AG04450 (cell line): ENCODE measurements at regions not wholly inside any gene's neighbourhood (a gene's known extent, or its start where the extent isn't known, plus 50 kb on each side); places are given as distances from the start of the nearest gene placed in this dataset.

ENCODE experiments used
- CTCF ChIA-PET: fragments of 300-600, 350-600 bp; formaldehyde crosslinking; extraction: SDS; loops from one replicate; lab custom pipeline; 2022; ENCODE audit warnings: antibody characterized with exemption, inconsistent platforms; lab: Charles Lee
- POLR2A ChIA-PET: fragments of 350-600 bp; formaldehyde crosslinking; extraction: SDS; loops from one replicate; lab custom pipeline; 2021; ENCODE audit warnings: antibody characterized with exemption, inconsistent platforms; lab: Yijun Ruan, JAX
- DNase-seq: peaks from one replicate; pipeline ENCODE4 v3.0.0-alpha.2; 2011; ENCODE audit warnings: low read depth, low spot score
- H3K27ac ChIP-seq: one replicate; pipeline ENCODE4 v1.5.1; 2012; ENCODE audit warnings: low read depth, low read length, control low read depth
- H3K27me3 ChIP-seq: one replicate; pipeline ENCODE4 v1.6.0; 2012; ENCODE audit warnings: low read length; ENCODE audit not compliant: control insufficient read depth, insufficient read depth
- H3K4me3 ChIP-seq: 2 replicates; pipeline ENCODE4 v1.5.1; 2011; ENCODE audit warnings: mild to moderate bottlenecking, low read depth, low read length, control low read depth
- H3K9me3 ChIP-seq: 2 replicates; pipeline ENCODE4 v1.5.1; 2012; ENCODE audit warnings: low read length; ENCODE audit not compliant: control insufficient read depth, insufficient read depth
- CTCF ChIP-seq: IDR thresholded peaks from 2 replicates; pipeline ENCODE4 v1.5.1; 2011; ENCODE audit warnings: low read depth, low read length, control low read depth, inconsistent platforms

DNA sequence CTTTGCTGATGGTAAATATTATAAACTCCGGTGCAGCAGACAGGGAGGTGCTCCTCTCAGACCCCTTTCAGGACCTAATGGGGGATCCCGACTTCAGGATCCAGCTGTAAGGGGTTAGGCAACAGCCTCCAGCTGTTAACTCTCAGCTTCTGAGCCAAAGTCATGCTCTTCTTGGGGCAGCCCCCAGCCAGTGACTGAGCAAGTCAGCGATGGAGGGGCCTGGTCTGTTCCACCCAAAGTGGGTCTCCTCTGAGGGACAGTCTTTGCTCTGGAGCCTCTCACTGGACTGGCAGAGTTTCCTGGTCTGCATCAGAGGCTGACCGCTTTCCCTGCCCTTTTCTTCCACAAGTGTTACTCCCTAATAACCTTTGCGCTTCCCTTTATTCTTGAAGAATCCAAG lies 184.2 kb upstream of the DIO3 start:
- Histone ChIP-seq H3K4me3 (no peak overlapping the region), H3K9me3 (peaks cover 5% of the 10 kb centered on the region; the same call in 1 of the 2 replicates), H3K27me3 (peaks cover 3% of the 10 kb centered on the region), H3K27ac (no peak overlapping the region)
- no peak for DNase-seq
- ChIA-PET POLR2A (no interaction called here), CTCF (interaction anchor here (0.6 kb wide), 1 partner anchor 39 kb away, joined by 4 read pairs; no protein-coding TSS in a partner anchor)
- no peak for TF ChIP-seq CTCF

DNA sequence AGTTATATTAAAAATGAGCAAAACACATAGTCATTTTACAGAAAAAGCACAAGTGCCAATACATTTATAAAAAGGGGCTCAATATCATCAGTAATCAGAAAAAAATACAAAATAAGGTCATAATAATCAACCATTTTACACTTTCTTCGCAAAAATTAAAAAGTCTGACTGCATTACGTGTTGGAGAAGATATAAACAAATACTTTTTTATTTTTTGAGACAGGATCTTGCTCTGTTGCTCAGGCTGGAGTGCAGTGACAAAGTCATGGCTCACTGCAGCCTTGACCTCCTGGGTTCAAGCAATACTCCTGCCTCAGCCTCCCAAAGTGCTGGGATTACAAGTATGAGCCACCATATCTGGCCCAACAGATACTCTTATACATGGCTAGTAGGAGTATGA lies 181.5 kb upstream of the DIO3 start:
- H3K4me3 ChIP-seq = no peak overlapping the region
- DNase-seq = no peak
- ChIA-PET CTCF (no interaction called here), POLR2A (no interaction called here)
- H3K27ac ChIP-seq = no peak overlapping the region
- no peaks in the 10 kb centered on the region for H3K9me3 ChIP-seq
- no peak for TF ChIP-seq CTCF
- peaks cover 3% of the 10 kb centered on the region for H3K27me3 ChIP-seq

- DNase-seq = no peak
- ChIA-PET POLR2A (no interaction called here), CTCF (no interaction called here)
- no peak for TF ChIP-seq CTCF
- peaks cover 3% of the 10 kb centered on the region for H3K27me3 ChIP-seq
- H3K9me3 ChIP-seq = no peaks in the 10 kb centered on the region
- no peak overlapping the region for H3K27ac ChIP-seq
- H3K4me3 ChIP-seq = no peak overlapping the region
Observed at GRCh38 chr14:101380512-101380911, 180.8 kb upstream of the DIO3 start.

GRCh38 chr14:101380940-101381339 lies 180.4 kb upstream of the DIO3 start:
- ChIA-PET CTCF (no interaction called here), POLR2A (no interaction called here)
- Histone ChIP-seq H3K9me3 (no peaks in the 10 kb centered on the region), H3K4me3 (no peak overlapping the region), H3K27me3 (peaks cover 3% of the 10 kb centered on the region), H3K27ac (no peak overlapping the region)
- TF ChIP-seq CTCF = no peak
- no peak for DNase-seq

- ChIA-PET POLR2A (no interaction called here), CTCF (no interaction called here)
- no peak for TF ChIP-seq CTCF
- H3K27ac ChIP-seq = no peak overlapping the region
- no peaks in the 10 kb centered on the region for H3K9me3 ChIP-seq
- no peak for DNase-seq
- no peaks in the 10 kb centered on the region for H3K27me3 ChIP-seq
- no peak overlapping the region for H3K4me3 ChIP-seq
Observed at GRCh38 chr14:101383737-101384338, 177.5 kb upstream of the DIO3 start.
